COLO668 (cell line): ENCODE measurements at regions not wholly inside any gene's neighbourhood (a gene's known extent, or its start where the extent isn't known, plus 50 kb on each side); places are given as distances from the start of the nearest gene placed in this dataset.

Experiments used
- DNase-seq: peaks from one replicate; lab custom pipeline; 2025; ENCODE audit not compliant: unreplicated experiment; lab: John Stamatoyannopoulos, UW

GRCh38 chr2:74735009-74735408 lies 81.0 kb downstream of the SEMA4F start:
- DNase-seq = no peak

- no peak for DNase-seq
These were observed 81.5 kb downstream of the SEMA4F start for GRCh38 chr2:74735564-74735963.

GRCh38 chr2:74736589-74736988 lies 82.5 kb downstream of the SEMA4F start:
- no peak for DNase-seq

GRCh38 chr2:74738586-74738985 lies 84.5 kb downstream of the SEMA4F start:
- no peak for DNase-seq

- DNase-seq = no peak
These were observed 85.1 kb downstream of the SEMA4F start for GRCh38 chr2:74739129-74739528.

GRCh38 chr2:74739733-74740241 lies 85.7 kb downstream of the SEMA4F start:
- no peak for DNase-seq

- no peak for DNase-seq
These were observed 86.3 kb downstream of the SEMA4F start for GRCh38 chr2:74740395-74740740.

GRCh38 chr2:74740741-74741431 lies 86.8 kb downstream of the SEMA4F start:
- no peak for DNase-seq

- no peak for DNase-seq
These were observed 87.6 kb downstream of the SEMA4F start for GRCh38 chr2:74741629-74742028.

GRCh38 chr2:74742471-74742870 lies 88.4 kb downstream of the SEMA4F start:
- DNase-seq = no peak

GRCh38 chr2:74743039-74743438 lies 89.0 kb downstream of the SEMA4F start:
- DNase-seq = no peak

- no peak for DNase-seq
These were observed 89.7 kb downstream of the SEMA4F start for GRCh38 chr2:74743778-74744177.

- DNase-seq = no peak
These were observed 89.0 kb upstream of the HK2 start for GRCh38 chr2:74744731-74745515.

GRCh38 chr2:74745766-74746165 lies 88.2 kb upstream of the HK2 start:
- DNase-seq = no peak

- no peak for DNase-seq
These were observed 87.4 kb upstream of the HK2 start for GRCh38 chr2:74746480-74746879.

- no peak for DNase-seq
These were observed 86.4 kb upstream of the HK2 start for GRCh38 chr2:74747411-74748080.

- no peak for DNase-seq
These were observed 85.3 kb upstream of the HK2 start for GRCh38 chr2:74748665-74749064.

GRCh38 chr2:74749432-74749831 lies 84.5 kb upstream of the HK2 start:
- DNase-seq = no peak

GRCh38 chr2:74751981-74752851 lies 81.7 kb upstream of the HK2 start:
- no peak for DNase-seq

GRCh38 chr2:74755386-74755785 lies 78.5 kb upstream of the HK2 start:
- DNase-seq = no peak

GRCh38 chr2:74756356-74756890 lies 77.5 kb upstream of the HK2 start:
- no peak for DNase-seq
